ENCODE measurements at regions not wholly inside any gene's neighbourhood (a gene's known extent, or its start where the extent isn't known, plus 50 kb on each side); places are given as distances from the start of the nearest gene placed in this dataset.
"Not testable (repeated sequence)": the region's sequence is repeated elsewhere in the genome, so short reads cannot be mapped to it uniquely, and the experiment has no call there.

GRCh38 chr22:47324435-47324990, 562.1 kb downstream of the TBC1D22A start:
- DNase-seq = no peak

- no peak for DNase-seq
Measured at GRCh38 chr22:47323518-47323917, 561.1 kb downstream of the TBC1D22A start.

DNA sequence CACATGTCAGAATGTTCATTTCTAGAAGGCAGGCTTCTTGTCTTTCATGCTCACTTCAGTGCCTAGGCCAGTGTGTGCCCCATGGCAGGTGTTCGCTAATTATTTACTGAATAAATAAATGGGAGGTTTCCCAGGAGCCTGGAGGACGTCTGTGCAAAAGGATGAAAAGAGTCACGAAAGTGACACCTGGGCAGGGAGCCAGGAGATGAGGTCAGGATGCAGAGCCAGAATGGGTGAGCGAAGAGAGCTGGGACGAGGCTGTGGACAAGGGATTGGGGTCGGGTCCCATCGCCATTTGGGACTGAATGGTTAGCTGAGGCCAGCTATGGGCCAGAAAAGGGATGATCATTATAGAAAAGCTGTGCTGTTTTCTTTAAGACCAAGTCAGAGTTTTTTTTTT, 560.4 kb downstream of the TBC1D22A start:
- peak; percentile 43 for DNase-seq

DNA sequence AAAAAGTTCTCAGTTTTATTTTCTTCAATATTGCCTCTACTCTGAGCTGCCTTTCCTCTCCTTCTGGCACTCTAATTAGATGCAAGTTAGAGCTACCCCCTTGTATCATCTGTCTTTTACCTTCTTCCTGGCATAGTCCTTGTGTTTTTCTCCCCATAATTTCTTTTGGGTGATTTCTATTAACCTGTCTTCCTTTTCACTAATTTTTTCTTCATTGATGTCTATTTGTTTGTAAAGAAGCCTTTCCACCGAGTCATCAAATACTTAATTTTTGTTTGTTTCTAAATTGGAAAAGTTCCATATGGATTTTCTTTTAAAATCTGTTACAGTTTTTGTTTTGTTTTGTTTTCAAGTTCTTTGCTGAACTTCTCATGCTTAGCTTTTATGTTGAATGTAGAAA, 558.1 kb downstream of the TBC1D22A start:
- DNase-seq = no peak

- no peak for DNase-seq
Measured at GRCh38 chr22:47318041-47318737, 555.7 kb downstream of the TBC1D22A start.

- no peak for DNase-seq
Measured at GRCh38 chr22:47315862-47316419, 553.5 kb downstream of the TBC1D22A start.

- DNase-seq = no peak
Measured at GRCh38 chr22:47310601-47311000, 548.2 kb downstream of the TBC1D22A start.

GRCh38 chr22:47309946-47310345, 547.5 kb downstream of the TBC1D22A start:
- DNase-seq = no peak

DNA sequence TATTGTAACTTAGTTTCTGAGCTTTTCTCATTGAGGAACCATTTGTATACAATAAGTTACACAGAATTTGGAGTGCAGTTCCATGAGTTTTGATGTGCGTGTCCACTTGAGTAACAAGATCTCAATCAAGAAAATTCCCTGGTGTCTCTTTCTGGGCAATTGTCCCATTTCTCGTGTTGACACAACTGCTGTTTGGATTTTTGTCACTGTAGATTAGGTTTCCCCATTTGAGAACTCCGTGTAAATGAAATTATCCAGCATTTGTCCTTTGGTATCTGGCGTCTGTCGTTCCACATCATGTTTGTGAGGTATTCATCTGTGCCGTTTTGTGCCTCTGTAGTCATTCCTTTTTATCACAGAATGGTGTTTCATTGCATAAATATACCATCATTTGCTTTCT, 547.0 kb downstream of the TBC1D22A start:
- DNase-seq = no peak

DNA sequence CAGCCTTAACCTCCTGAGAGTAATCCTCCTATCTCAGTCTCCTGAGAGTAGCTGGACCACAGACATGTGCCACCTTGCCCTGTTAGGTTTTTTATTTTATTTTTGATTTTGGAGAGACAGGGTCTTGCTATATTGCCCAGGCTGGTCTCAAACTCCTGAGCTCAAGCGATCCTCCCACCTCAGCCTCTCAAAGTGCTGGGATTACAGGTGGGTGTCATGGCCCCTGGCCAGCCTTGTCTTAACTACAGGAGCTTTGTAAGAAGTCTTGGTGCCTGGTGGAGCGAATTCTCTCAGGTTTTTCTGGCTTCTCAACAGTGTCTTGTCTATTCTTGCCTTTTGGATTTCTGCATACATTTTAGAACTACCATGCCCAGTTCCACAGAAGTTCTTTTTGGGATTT, 546.4 kb downstream of the TBC1D22A start:
- DNase-seq = no peak

- no peak for DNase-seq
Measured at GRCh38 chr22:47307822-47308221, 545.4 kb downstream of the TBC1D22A start.

DNA sequence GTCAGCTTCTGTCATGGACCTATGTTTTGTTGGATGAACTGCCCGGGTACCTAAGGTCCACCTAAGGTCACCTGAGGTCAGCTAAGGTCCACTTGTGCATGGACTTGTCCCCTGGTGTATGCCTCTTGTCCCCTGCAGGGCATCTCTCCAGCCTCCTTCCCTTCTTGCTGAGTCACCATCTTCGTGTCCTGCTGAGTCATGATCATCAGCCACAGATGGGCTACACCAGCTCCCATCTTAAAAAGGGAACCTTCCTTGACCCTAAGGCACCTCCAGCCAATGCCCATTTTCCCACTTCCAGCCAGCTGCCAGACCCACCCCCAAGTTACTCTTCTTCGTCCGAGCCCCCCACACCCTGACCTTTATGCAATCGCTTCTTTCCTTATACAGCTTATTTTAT, 544.9 kb downstream of the TBC1D22A start:
- DNase-seq = no peak

DNA sequence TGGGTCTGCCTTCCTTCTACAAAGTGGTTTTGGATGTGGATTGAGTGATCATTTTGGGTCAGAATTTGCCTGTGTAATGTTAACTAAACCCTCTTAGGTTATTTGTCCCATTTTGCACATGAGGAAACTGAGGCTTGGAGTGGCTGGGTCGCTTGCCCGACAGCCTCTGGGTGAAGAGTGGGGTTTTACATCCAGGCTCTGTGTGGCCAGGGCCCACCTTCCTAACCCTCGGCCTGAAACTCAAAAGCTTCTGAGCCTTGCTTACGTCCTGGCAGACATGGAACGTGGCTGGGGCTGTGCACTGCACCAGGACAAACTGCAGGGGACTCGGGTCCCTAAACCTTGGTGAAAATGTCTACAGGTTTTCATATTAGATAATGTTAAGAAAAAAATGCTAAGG, 542.4 kb downstream of the TBC1D22A start:
- no peak for DNase-seq

DNA sequence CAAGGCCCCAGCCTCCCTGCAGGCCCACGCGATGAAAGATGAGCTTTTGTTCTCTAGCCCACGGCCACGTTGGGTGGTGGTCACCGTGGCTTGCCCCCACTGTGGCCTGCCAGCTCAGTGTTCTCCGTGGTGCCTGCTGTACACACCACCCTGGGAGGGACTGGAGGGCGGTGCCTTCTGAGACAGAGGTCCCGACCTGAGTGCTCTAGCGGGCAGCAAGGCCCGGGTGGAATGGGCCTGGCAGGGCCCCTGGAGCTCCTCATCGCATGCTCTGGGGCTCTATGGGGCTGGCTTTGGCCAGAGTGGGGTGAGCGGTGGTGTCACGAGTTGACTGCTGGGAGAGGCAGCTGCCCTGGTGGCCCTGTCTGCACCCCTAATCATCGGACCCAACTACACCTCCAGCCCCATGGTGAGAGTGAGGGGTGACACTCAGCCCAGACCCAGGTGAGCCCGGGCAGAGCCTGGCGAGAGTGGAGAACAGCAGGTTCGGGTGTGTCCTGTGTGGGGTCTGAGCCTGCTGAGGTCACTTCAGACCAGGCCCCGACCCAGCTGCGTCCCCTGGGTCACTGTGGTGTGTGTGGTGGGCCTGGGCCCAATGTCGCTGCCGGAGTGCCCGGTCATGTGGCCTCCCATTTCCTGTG, 541.9 kb downstream of the TBC1D22A start:
- no peak for DNase-seq

- DNase-seq = no peak
Measured at GRCh38 chr22:47303161-47303890, 540.9 kb downstream of the TBC1D22A start.

DNA sequence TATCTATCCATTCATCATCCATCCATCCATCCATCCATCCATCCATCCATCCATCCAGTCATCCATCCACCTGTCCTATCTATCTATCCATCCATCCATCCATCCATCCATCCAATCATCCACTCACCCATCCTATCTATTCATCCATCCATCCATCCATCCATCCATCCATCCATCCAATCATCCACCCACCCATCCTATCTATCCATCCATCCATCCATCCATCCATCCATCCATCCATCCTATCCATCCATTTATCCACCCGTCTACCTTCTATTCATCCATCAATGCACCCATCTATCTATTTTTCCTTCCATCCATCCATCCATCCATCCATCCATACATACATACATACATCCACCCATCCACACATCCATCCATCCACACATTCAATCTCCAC, 540.1 kb downstream of the TBC1D22A start:
- DNase-seq = not testable (repeated sequence)

DNA sequence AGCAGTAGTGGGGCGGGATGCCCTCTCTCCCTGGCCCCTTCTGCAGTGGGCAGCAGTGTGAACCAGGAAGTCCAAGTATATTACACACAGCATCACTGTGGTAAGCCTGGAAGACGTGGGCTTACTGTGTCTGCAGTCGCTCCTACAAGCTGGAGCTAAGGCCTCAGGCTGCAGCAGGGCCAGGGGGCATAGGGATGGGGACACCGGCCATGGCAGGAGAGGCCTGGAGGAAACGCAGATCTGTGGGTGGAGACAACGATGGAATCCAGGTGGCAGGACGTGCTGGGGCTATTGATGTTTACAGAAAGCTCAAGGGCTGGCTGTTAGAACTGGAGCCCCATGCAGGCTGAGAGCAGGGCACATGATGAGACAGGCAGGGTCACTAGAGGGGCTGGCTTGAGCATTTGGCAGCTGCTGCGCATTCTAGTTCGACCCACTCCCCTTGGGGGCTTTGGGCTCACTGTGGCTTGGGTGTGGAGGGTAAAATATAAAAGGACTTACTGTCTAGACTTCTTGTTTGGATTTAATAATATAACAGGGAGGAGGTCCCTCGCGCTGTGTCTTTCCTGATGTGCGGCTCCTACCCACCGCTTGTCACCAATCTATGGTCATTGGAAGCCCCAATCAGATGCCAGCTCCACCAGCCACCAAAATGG, 539.5 kb downstream of the TBC1D22A start:
- no peak for DNase-seq

DNA sequence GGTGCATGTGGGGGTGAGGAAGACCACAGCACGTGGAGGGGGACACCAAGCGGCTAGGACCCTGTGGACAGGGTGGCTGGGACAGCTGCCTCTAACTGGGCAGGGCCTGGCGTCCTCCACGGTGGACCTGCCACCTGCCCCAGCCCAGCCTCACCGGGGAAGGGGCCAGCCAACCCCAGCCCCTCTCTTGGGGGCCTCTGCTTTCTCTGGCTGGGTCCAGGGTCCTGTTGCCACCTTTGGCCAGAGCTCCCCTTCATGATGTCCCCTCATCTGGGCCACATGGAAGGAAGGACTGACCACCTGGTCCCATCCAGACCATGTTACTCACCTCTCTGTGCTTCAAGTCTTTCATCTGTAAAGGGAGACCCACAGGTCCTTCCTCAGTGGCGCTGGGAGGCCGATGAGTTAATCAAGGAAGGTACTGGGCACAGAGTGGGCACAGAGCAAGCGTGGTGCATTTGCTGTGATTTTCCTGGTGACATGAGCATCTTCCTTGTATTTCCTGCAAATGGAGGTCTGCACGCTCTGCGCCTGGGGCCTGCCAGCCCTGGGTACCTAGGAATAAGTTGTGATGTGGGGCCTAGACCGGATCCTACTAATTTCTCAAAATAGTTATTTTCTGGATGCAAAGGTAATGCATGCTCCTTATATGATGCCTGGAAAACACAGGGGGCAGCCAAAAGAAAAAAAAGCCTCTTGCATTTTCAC, 538.4 kb downstream of the TBC1D22A start:
- DNase-seq = no peak

- no peak for DNase-seq
Measured at GRCh38 chr22:47299863-47300697, 537.6 kb downstream of the TBC1D22A start.

GRCh38 chr22:47299211-47299862, 536.9 kb downstream of the TBC1D22A start:
- DNase-seq = no peak
